HEK293 (cell line): ENCODE measurements at regions not wholly inside any gene's neighbourhood (a gene's known extent, or its start where the extent isn't known, plus 50 kb on each side); places are given as distances from the start of the nearest gene placed in this dataset.

Experiments used
- MEIS1 ChIP-seq: sonication (generic); formaldehyde crosslinking; IDR thresholded peaks from 2 replicates; pipeline ENCODE4 v1.8.1; 2022; ENCODE audit warnings: missing genetic modification reagents, mild to moderate bottlenecking, borderline replicate concordance
- MYNN ChIP-seq: fragments of 450-650 bp; formaldehyde crosslinking; IDR thresholded peaks from 2 replicates; pipeline ENCODE4 v1.5.1; 2016; ENCODE audit warnings: missing biosample characterization, missing genetic modification characterization, borderline replicate concordance
- SP2 ChIP-seq: fragments of 450-650 bp; formaldehyde crosslinking; IDR thresholded peaks from 2 replicates; pipeline ENCODE4 v1.5.1; 2016; ENCODE audit warnings: missing biosample characterization, missing genetic modification characterization
- YY1 ChIP-seq: fragments of 450-650 bp; formaldehyde crosslinking; IDR thresholded peaks from 2 replicates; pipeline ENCODE4 v1.5.1; 2018; ENCODE audit warnings: missing biosample characterization, missing genetic modification characterization
- ZBTB6 ChIP-seq: fragments of 450-650 bp; formaldehyde crosslinking; IDR thresholded peaks from 2 replicates; pipeline ENCODE4 v1.5.1; 2017; ENCODE audit warnings: missing biosample characterization, missing genetic modification characterization
- ZNF175 ChIP-seq: fragments of 450-650 bp; formaldehyde crosslinking; IDR thresholded peaks from 2 replicates; pipeline ENCODE4 v1.5.1; 2016; ENCODE audit warnings: missing biosample characterization, missing genetic modification characterization
- ZNF335 ChIP-seq: fragments of 450-650 bp; formaldehyde crosslinking; conservative IDR thresholded peaks from 2 replicates; pipeline ENCODE4 v1.5.1; 2016; ENCODE audit warnings: missing biosample characterization, missing genetic modification characterization
- ZNF416 ChIP-seq: fragments of 450-650 bp; formaldehyde crosslinking; IDR thresholded peaks from 2 replicates; pipeline ENCODE4 v1.5.1; 2016; ENCODE audit warnings: missing biosample characterization, missing genetic modification characterization
- ZNF558 ChIP-seq: fragments of 450-650 bp; formaldehyde crosslinking; IDR thresholded peaks from 2 replicates; pipeline ENCODE4 v1.5.1; 2016; ENCODE audit warnings: missing biosample characterization, missing genetic modification characterization
- ZNF664 ChIP-seq: fragments of 450-650 bp; formaldehyde crosslinking; IDR thresholded peaks from 2 replicates; pipeline ENCODE4 v1.5.1; 2016; ENCODE audit warnings: missing biosample characterization, missing genetic modification characterization
- ZNF785 ChIP-seq: fragments of 450-650 bp; formaldehyde crosslinking; IDR thresholded peaks from 2 replicates; pipeline ENCODE4 v1.5.1; 2016; ENCODE audit warnings: missing biosample characterization, missing genetic modification characterization

- TF ChIP-seq ZNF416 (tag by site-specific recombination), result no peak
- no peak for TF ChIP-seq YY1 (tag by site-specific recombination)
- no peak for TF ChIP-seq MEIS1 (CRISPR knock-in tag)
- TF ChIP-seq ZNF664 (tag by site-specific recombination), result no peak
- TF ChIP-seq MYNN (tag by site-specific recombination), result no peak
- TF ChIP-seq SP2, result no peak
- TF ChIP-seq ZBTB6 (tag by site-specific recombination), result no peak
- no peak for TF ChIP-seq ZNF558 (tag by site-specific recombination)
- TF ChIP-seq ZNF175 (tag by site-specific recombination), result no peak
- TF ChIP-seq ZNF335 (tag by site-specific recombination), result no peak
- no peak for TF ChIP-seq ZNF785
Observed at GRCh38 chr10:83927166-83927565, 212.1 kb upstream of the GHITM start.
